ENCODE measurements at regions not wholly inside any gene's neighbourhood (a gene's known extent, or its start where the extent isn't known, plus 50 kb on each side); places are given as distances from the start of the nearest gene placed in this dataset.

GRCh38 chr5:110832683-110833082, 93.9 kb downstream of the SLC25A46 start:
- H3K4me1 ChIP-seq (replicated peaks in 1 of 4; ENCODE audit: control insufficient read depth in 3 of 4, insufficient read depth in 4 of 4, low read length in 3 of 4): peaks cover 0 to 4% (median 0%) of the 10 kb centered on the region in 4 experiments; a peak in 2 of 7 replicates
- DNase-seq (ENCODE audit: low read depth in 1 of 2, low spot score in 2 of 2) (no peak), FAIRE-seq (no peak)
- H2AFZ ChIP-seq (ENCODE audit: low read length): no peak overlapping the region
- H3K27ac ChIP-seq (ENCODE audit: low read depth, low read length): no peak overlapping the region
- no peak overlapping the region for H2BK15ac ChIP-seq (ENCODE audit: low read length)
- H4K5ac ChIP-seq (ENCODE audit: insufficient read length, low read depth, low read length): no peak overlapping the region
- H3K79me2 ChIP-seq (ENCODE audit: control insufficient read depth in 1 of 2, insufficient read depth in 2 of 2, low read length in 2 of 2): no peaks in the 10 kb centered on the region
- no peaks in the 10 kb centered on the region for H4K20me1 ChIP-seq (replicated peaks in 1 of 2; ENCODE audit: control insufficient read depth in 1 of 2, insufficient read depth in 2 of 2, low read length in 2 of 2)
- no peaks in the 10 kb centered on the region; the same call in 1 of the 2 replicates for H3K23me2 ChIP-seq (ENCODE audit: low read depth, low read length)
- no peak overlapping the region for H3K56ac ChIP-seq (replicated peaks; ENCODE audit: insufficient read length, low read depth, low read length)
- H3K4me2 ChIP-seq (ENCODE audit: insufficient read depth in 1 of 2, low read depth in 2 of 2, low read length in 2 of 2): no peak overlapping the region
- no peak overlapping the region for H2BK5ac ChIP-seq (ENCODE audit: low read depth, low read length)
- no peak overlapping the region for H3K4me3 ChIP-seq (ENCODE audit: extremely low read depth in 1 of 4, insufficient read depth in 2 of 4, low read depth in 3 of 4, low read length in 4 of 4)
- no peak overlapping the region for H3K9ac ChIP-seq (replicated peaks in 1 of 4; ENCODE audit: extremely low read depth in 1 of 4, low read depth in 3 of 4, low read length in 3 of 4)
- no peak overlapping the region for H2BK120ac ChIP-seq (replicated peaks; ENCODE audit: low read depth, low read length)
- no peak overlapping the region for H2AK5ac ChIP-seq (ENCODE audit: low read depth, low read length)
- CTCF ChIA-PET (ENCODE audit: partially characterized antibody): interaction anchor here (1.1 kb wide), 1 partner anchor 15 kb away, joined by 3 read pairs; no protein-coding TSS in a partner anchor
- H3K27me3 ChIP-seq (replicated peaks in 1 of 4; ENCODE audit: control insufficient read depth in 3 of 4, extremely low read depth in 1 of 4, insufficient read depth in 3 of 4, low read length in 3 of 4): no peaks in the 10 kb centered on the region
- H2BK20ac ChIP-seq (ENCODE audit: low read length): no peak overlapping the region
- peaks cover 0 to 4% of the 10 kb centered on the region in 2 experiments; a peak in 2 of 4 replicates for H3K9me3 ChIP-seq (ENCODE audit: insufficient read depth in 2 of 2, low read depth in 1 of 2, low read length in 1 of 2)
- no peaks in the 10 kb centered on the region for H3K36me3 ChIP-seq (ENCODE audit: control insufficient read depth in 2 of 4, insufficient read depth in 4 of 4, low read length in 3 of 4)
- no peak overlapping the region for H3K23ac ChIP-seq (ENCODE audit: insufficient read length)
- H3K79me1 ChIP-seq (ENCODE audit: low read depth, low read length): no peaks in the 10 kb centered on the region
- H3K14ac ChIP-seq (ENCODE audit: insufficient read length): no peak overlapping the region
- 86 to 100% methylated on average over 1 to 4 of the region's 4 CpGs for WGBS, 2 experiments (ENCODE audit: extremely low coverage in 1 of 2, insufficient coverage in 1 of 2, insufficient read length in 1 of 2, insufficient replicate concordance in 2 of 2, low coverage in 1 of 2, low lambda C conversion rate in 2 of 2, missing lambda C conversion rate in 1 of 2)
- H4K8ac ChIP-seq (ENCODE audit: extremely low read depth, insufficient read depth, low read length): no peak overlapping the region
- no peak overlapping the region for H2BK12ac ChIP-seq (ENCODE audit: low read depth, low read length)
- H4K91ac ChIP-seq (replicated peaks; ENCODE audit: insufficient read length, low read length): no peak overlapping the region
- H3K18ac ChIP-seq (ENCODE audit: extremely low read depth, low read length): no peak overlapping the region
- no peak overlapping the region for H3K4ac ChIP-seq (replicated peaks; ENCODE audit: insufficient read length, low read depth, low read length)
- POLR2A ChIA-PET (ENCODE audit: partially characterized antibody): no interaction called here
- no peak for TF ChIP-seq SIRT6 (IDR thresholded peaks at IDR 0.05; ENCODE audit: low read length)
- TF ChIP-seq SRF (IDR thresholded peaks at IDR 0.05; ENCODE audit: low read depth, low read length): no peak
- no peak for TF ChIP-seq CREB1 (IDR thresholded peaks at IDR 0.05)
